Body of pancreas (tissue), 4 donors: ENCODE measurements at regions not wholly inside any gene's neighbourhood (a gene's known extent, or its start where the extent isn't known, plus 50 kb on each side); places are given as distances from the start of the nearest gene placed in this dataset.

Experiments
- CTCF ChIP-seq, 7 experiments: fragments of 450-650 bp in 4 of 7; fragments of 200-600 bp in 3 of 7; sonication (generic) in 3 of 7; IDR thresholded peaks; one replicate each; pipeline ENCODE4 v1.5.1; 2016 to 2019; ENCODE audit warnings: antibody characterized with exemption in 7 of 7
- POLR2A ChIP-seq, 3 donors: fragments of 450-650 bp; IDR thresholded peaks; one replicate each; pipeline ENCODE4 v1.6.1; 2016; ENCODE audit warnings: antibody characterized with exemption in 3 of 3, mild to moderate bottlenecking in 2 of 3

GRCh38 chr1:80341021-80341420 is 1334.5 kb upstream of the ADGRL4 start:
- TF ChIP-seq POLR2A (IDR thresholded peaks at IDR 0.05) (no peak), CTCF (IDR thresholded peaks at IDR 0.05) (no peak)
